ENCODE measurements at regions not wholly inside any gene's neighbourhood (a gene's known extent, or its start where the extent isn't known, plus 50 kb on each side); places are given as distances from the start of the nearest gene placed in this dataset.
A peak's percentile ranks its signal among the peaks of the same experiment; 100 is the strongest.

DNA sequence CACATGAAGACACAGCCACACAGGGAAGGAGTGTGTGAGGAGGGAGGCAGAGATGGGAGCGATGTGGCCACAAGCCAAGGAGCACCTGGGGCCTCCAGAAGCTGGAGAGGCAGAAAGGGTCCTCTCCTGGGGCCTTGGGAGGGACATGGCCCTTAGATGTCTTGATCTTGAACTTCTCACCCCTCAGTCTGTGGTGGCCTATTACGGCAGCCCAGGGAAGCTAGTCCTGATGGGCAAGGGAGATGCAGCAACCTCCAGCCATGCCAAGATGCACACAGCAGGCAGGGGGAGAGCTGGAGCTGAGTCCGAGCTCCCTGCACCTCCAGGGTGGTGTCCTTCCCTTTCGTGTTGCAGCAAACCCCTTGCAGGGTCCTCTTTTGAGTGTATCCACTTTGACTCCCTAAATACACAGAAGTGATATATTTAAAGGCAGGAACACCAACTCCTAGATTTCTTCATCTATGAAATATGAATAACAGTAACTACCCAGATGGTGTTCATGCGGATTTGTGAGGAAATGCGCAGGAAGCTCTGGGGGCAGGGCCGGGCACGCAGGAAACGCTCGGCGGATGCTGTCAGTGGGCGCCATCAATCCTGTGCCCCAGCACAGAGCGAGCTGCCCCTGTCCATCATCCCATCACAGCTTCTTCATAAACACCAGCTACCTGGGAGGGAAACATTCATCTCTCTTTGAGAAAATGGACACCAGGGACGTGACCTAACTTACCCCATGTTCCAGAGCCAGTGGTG lies 230.4 kb upstream of the MYT1L start:
- H3K4me1 ChIP-seq (replicated peaks in 1 of 2) = peaks cover 0 to 20% of the 10 kb centered on the region in 2 donors
- H3K27ac ChIP-seq = no peak overlapping the region
- no peak for ATAC-seq (replicated peaks in 6 of 8)
- in situ Hi-C loops (cut with MboI; ENCODE audit: low pct_unique_long_range_greater_than_20kb in 2 of 9, low sequenced_read_pairs in 9 of 9, unreplicated experiment in 9 of 9) = no loop called here
- H3K4me3 ChIP-seq = no peak overlapping the region
- WGBS, 10 experiments = 0 to 98% (median 76%) methylated on average over 1 to 9 of the region's 14 CpGs; no CpG with 5 or more reads in 3 of the 10 experiments

DNA sequence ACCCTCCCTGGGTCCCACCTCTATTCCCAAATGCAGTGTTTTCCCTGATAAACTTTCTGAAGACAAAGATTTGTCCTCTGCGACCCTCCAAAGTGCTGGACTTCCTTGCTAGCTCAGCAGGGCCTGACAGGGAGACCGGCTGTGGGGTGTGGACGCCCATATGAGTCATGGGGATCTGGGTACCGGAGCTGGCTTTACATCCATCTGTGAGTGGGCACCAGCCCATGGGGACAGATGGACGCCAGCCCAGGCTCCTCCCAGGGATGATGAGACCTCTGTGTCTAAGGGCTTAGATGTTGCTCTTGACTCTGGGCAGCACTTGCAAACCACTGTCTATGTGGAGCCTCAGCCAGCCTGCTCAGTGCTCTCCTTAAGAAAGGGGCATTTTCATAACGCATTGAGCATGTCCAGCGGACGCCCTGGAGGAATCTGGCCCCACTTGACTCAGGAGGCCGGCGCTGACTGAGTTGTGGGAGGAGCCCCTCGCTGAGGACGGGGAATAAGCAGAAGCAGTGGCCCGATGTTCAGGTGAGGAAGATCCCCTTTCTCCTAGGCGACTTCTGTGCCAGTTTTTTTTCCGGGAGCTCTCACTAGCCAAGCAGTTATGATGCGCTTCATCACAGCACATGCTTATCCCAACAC lies 229.4 kb upstream of the MYT1L start:
- 24 to 89% (median 83%) methylated on average over 1 to 12 of the region's 16 CpGs; no CpG with 5 or more reads in 5 of the 10 experiments for WGBS, 10 experiments

DNA sequence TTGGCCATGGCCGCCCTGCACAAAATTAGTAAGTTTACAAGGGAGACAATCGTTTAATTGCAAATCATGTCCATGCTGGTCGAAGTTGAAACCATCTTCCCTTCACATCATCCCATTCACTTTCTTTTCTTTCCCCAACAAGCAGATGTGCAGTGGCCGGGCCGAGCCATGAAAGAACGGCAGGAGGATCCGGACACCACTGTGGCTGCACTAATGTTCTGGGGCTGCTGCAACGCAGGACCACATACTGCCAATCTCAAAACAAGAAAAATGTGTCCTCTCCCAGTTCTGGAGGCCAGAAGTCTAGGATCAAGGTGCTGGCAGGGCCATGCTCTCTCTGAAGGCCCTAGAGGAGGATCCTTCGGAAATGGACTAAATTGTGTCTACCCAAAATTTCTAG lies 227.4 kb upstream of the MYT1L start:
- ATAC-seq (replicated peaks in 6 of 8) = no peak
- 6 to 89% (median 26%) methylated on average over 1 to 8 of the region's 9 CpGs; no CpG with 5 or more reads in 2 of the 10 experiments for WGBS, 10 experiments
- in situ Hi-C loops (cut with MboI; ENCODE audit: low pct_unique_long_range_greater_than_20kb in 2 of 9, low sequenced_read_pairs in 9 of 9, unreplicated experiment in 9 of 9) = no loop called here
- Histone ChIP-seq H3K4me1 (replicated peaks in 1 of 2) (peaks cover 0 to 8% of the 10 kb centered on the region in 2 donors), H3K4me3 (no peak overlapping the region), H3K27ac (no peak overlapping the region)

More for the DNA sequence above, 229.4 kb upstream of the MYT1L start:
- H3K4me1 ChIP-seq (replicated peaks in 1 of 2) = peaks cover 0 to 20% of the 10 kb centered on the region in 2 donors
- ATAC-seq (replicated peaks in 6 of 8) = peak in 1 of 8 experiments; percentile 12
- H3K4me3 ChIP-seq = no peak overlapping the region
- in situ Hi-C loops (cut with MboI; ENCODE audit: low pct_unique_long_range_greater_than_20kb in 2 of 9, low sequenced_read_pairs in 9 of 9, unreplicated experiment in 9 of 9) = no loop called here
- no peak overlapping the region for H3K27ac ChIP-seq

DNA sequence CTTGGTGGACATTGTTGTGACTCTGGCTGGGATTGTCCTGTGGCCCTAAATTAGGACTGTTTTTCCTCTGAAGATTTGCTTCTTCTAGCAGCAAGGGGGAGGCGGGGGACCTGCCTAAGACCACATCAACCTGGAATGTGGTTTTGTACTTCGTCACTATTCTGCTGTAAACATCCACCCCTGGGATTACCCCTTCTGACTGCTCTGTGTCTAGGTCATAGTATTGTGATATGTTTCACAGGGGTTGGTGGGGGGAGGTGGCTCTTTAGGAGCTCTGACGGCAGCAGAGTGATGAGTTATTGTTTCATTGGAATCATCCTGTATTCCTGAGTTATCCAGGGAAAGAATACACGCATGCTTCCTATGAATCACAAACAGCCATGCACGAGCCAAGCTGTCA lies 226.4 kb upstream of the MYT1L start:
- 0 to 79% (median 20%) methylated on average over 1 to 5 of the region's 5 CpGs; no CpG with 5 or more reads in 3 of the 10 experiments for WGBS, 10 experiments
- Histone ChIP-seq H3K4me1 (replicated peaks in 1 of 2) (peaks cover 0 to 8% of the 10 kb centered on the region in 2 donors), H3K27ac (peak overlapping the region in 1 of 2 donors; percentile 51), H3K4me3 (no peak overlapping the region)
- in situ Hi-C loops (cut with MboI; ENCODE audit: low pct_unique_long_range_greater_than_20kb in 2 of 9, low sequenced_read_pairs in 9 of 9, unreplicated experiment in 9 of 9) = no loop called here
- ATAC-seq (replicated peaks in 6 of 8) = peak in 5 of 8 experiments; percentile 95 to 98 (median 97)

DNA sequence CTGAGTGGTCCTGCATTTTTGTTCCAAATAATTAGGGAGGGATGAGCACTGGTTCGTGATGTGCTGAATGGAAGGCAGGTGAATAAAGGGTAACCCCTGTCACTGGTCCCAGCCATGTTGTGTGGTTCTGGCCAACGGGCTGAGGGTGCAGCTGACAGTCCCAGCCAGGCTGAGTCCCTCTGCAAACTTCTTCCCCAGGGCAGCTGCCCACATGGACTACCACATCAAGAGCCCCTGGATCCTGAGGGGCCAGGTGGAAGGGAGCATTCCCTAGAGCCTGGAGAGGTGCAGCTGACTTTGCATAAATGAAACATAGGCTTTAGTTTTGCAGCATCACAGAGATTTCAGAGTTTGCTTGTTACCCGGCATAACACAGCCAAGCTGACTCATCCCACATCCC lies 219.8 kb upstream of the MYT1L start:
- H3K4me3 ChIP-seq = no peak overlapping the region
- 0 to 100% (median 64%) methylated on average over 1 to 2 of the region's 3 CpGs; no CpG with 5 or more reads in 3 of the 10 experiments for WGBS, 10 experiments
- in situ Hi-C loops (cut with MboI; ENCODE audit: low pct_unique_long_range_greater_than_20kb in 2 of 9, low sequenced_read_pairs in 9 of 9, unreplicated experiment in 9 of 9) = no loop called here
- no peak for ATAC-seq (replicated peaks in 6 of 8)
- H3K4me1 ChIP-seq (replicated peaks in 1 of 2) = no peaks in the 10 kb centered on the region
- no peak overlapping the region for H3K27ac ChIP-seq

DNA sequence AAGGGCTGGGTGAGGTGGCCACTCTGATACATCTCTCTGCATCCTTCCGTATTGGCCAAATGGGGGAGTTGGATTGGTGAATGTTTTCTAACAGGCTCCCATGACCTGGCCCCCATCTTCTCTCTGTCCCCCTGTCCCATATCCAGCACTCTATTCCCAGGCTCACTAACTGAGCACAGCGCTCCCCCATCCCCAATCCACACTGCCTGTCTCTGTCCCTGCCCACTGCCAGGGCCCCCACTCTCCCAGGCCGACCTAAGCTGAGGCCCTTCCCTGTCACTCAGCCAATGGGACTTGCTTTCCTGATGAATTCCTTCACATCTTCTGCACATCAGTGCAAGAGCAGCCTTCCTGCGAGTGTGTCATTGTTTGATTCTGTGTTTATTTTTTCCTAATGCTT lies 216.8 kb upstream of the MYT1L start:
- Histone ChIP-seq H3K27ac (no peak overlapping the region), H3K4me3 (no peak overlapping the region), H3K4me1 (replicated peaks in 1 of 2) (peaks cover 12% of the 10 kb centered on the region in 2 donors)
- WGBS, 10 experiments = 0 to 100% (median 100%) methylated on average over 1 to 2 of the region's 4 CpGs; no CpG with 5 or more reads in 6 of the 10 experiments
- in situ Hi-C loops (cut with MboI; ENCODE audit: low pct_unique_long_range_greater_than_20kb in 2 of 9, low sequenced_read_pairs in 9 of 9, unreplicated experiment in 9 of 9) = no loop called here
- peak in 1 of 8 experiments; percentile 35 for ATAC-seq (replicated peaks in 6 of 8)

DNA sequence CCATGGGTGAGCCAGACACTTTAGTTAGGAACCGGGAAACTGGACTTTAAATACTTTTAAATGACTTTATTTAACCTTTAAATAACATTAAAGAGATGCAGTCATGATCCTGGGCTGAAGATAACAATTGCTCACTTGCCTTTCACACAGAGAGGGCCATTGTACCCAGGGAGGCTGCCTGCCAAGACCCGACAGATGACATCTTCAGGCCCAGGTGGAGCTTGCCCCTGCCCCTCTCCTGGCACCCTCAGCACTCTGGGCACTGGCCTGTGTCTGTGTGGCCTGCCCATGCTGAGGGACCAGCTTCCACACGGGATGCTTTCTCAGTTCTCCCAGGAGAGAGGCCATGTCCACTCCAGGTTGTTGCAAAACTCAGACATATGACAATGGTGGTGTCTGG lies 216.4 kb upstream of the MYT1L start:
- Histone ChIP-seq H3K4me3 (no peak overlapping the region), H3K27ac (no peak overlapping the region), H3K4me1 (replicated peaks in 1 of 2) (peaks cover 15 to 17% of the 10 kb centered on the region in 2 donors)
- no peak for ATAC-seq (replicated peaks in 6 of 8)
- WGBS, 10 experiments = 0 to 60% (median 27%) methylated on average over 1 to 2 of the region's 3 CpGs; no CpG with 5 or more reads in 4 of the 10 experiments
- in situ Hi-C loops (cut with MboI; ENCODE audit: low pct_unique_long_range_greater_than_20kb in 2 of 9, low sequenced_read_pairs in 9 of 9, unreplicated experiment in 9 of 9) = no loop called here

DNA sequence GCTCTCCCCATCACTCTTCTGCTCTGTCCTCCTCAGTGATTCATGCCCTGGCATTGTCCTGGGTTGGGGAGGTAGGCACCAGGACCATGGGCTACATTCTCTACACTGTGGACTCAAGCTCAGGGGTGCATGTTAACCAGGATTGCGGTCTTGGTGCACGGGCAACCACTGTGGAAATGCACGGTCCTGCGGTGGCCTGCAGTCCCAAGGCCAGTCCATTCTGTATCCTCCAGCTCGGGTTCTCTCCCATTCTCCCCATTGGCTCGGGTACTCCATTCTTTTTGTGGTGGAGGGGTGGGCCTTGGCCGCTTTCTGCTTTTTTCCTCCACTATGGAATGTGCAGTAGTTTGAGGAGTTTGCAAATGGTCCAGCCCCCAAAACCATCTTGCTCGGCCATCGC lies 215.0 kb upstream of the MYT1L start:
- H3K27ac ChIP-seq = no peak overlapping the region
- H3K4me3 ChIP-seq = no peak overlapping the region
- in situ Hi-C loops (cut with MboI; ENCODE audit: low pct_unique_long_range_greater_than_20kb in 2 of 9, low sequenced_read_pairs in 9 of 9, unreplicated experiment in 9 of 9) = no loop called here
- peaks cover 15 to 25% of the 10 kb centered on the region in 2 donors for H3K4me1 ChIP-seq (replicated peaks in 1 of 2)
- 35 to 100% (median 72%) methylated on average over 1 to 6 of the region's 9 CpGs; no CpG with 5 or more reads in 4 of the 10 experiments for WGBS, 10 experiments
- no peak for ATAC-seq (replicated peaks in 6 of 8)

DNA sequence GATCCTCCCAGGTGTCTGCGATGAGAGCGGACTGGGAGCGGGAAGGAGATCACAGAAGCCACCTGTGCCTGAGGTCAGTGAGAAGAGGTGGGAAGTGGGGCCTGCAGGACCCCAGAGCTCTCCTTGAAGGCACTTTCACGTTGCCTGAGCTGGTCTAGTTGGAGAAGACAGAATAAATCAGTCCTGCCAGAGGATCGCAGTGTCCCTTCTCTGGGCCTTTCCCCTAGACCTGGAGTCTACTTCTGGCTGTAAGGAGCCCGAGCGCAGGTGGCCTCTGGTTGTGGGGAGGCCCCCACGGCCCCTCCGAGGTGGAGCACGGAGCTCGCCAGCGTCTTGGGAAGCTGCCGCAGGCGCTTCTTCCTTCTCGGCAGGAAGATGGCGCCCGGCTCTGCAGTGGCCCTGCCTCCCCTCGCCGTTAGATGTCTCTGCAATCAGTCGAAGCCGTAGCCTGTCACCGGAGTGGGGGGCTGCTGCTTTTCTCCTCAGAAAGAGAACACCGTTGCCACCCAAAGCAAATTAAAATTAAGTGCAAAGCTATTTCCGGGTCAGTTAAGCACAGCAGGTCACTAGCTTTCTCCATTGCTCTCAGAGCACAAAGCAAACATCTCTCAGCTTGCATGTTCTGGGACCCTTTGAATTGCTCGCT lies 212.0 kb upstream of the MYT1L start:
- Histone ChIP-seq H3K4me3 (no peak overlapping the region), H3K4me1 (replicated peaks in 1 of 2) (peaks cover 15 to 30% of the 10 kb centered on the region in 2 donors), H3K27ac (peak overlapping the region; percentile 67 to 85)
- WGBS, 10 experiments = 0 to 60% (median 19%) methylated on average over 1 to 15 of the region's 25 CpGs; no CpG with 5 or more reads in 2 of the 10 experiments
- in situ Hi-C loops (cut with MboI; ENCODE audit: low pct_unique_long_range_greater_than_20kb in 2 of 9, low sequenced_read_pairs in 9 of 9, unreplicated experiment in 9 of 9) = no loop called here
- peak in 6 of 8 experiments; percentile 53 to 92 (median 92) for ATAC-seq (replicated peaks in 6 of 8)

DNA sequence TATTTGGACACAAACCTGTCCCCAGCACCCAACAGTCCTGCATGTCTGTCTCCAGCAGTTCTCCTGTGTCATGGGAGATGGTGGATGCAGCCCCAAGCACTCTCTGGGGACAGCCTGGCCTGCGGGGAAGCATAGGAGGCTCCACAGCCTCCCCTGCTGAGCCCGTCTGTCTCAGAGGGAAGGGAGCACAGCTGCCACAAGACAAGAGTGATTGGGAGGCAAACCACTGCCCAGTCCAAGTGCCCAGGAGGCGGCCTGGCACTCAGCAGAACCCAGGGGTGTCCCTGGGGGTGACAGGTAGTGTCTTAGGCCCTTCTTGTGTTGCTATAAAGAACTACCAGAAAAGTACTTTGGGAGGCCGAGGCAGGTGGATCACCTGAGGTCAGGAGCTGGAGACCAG lies 211.2 kb upstream of the MYT1L start:
- in situ Hi-C loops (cut with MboI; ENCODE audit: low pct_unique_long_range_greater_than_20kb in 2 of 9, low sequenced_read_pairs in 9 of 9, unreplicated experiment in 9 of 9) = no loop called here
- ATAC-seq (replicated peaks in 6 of 8) = no peak
- Histone ChIP-seq H3K27ac (no peak overlapping the region), H3K4me1 (replicated peaks in 1 of 2) (peaks cover 15 to 30% of the 10 kb centered on the region in 2 donors), H3K4me3 (no peak overlapping the region)
- WGBS, 10 experiments = 0 to 100% (median 100%) methylated on average over 1 to 2 of the region's 4 CpGs; no CpG with 5 or more reads in 7 of the 10 experiments

DNA sequence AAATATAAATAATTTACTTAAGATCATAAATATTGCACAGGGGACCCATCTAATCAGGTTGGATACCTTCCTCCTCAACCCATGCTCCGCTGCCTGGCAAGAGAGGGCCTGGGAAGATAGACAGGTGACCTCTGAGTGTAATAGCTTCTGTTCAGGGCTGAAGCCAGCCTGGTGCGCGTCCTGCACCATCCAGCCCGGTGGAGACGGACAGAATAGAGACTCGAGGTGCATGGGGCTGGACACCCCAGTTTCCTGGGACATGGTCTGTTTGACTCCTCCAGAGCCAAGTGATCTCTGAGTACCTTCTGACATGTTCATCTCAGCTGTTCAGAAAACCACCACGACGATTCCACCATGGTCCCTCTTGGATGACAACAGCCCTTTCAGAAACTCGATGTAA lies 209.3 kb upstream of the MYT1L start:
- Histone ChIP-seq H3K4me1 (replicated peaks in 1 of 2) (peaks cover 19 to 33% of the 10 kb centered on the region in 2 donors), H3K4me3 (no peak overlapping the region), H3K27ac (no peak overlapping the region)
- WGBS, 10 experiments = 0 to 94% (median 83%) methylated on average over 1 to 8 of the region's 9 CpGs; no CpG with 5 or more reads in 4 of the 10 experiments
- in situ Hi-C loops (cut with MboI; ENCODE audit: low pct_unique_long_range_greater_than_20kb in 2 of 9, low sequenced_read_pairs in 9 of 9, unreplicated experiment in 9 of 9) = no loop called here
- ATAC-seq (replicated peaks in 6 of 8) = no peak

DNA sequence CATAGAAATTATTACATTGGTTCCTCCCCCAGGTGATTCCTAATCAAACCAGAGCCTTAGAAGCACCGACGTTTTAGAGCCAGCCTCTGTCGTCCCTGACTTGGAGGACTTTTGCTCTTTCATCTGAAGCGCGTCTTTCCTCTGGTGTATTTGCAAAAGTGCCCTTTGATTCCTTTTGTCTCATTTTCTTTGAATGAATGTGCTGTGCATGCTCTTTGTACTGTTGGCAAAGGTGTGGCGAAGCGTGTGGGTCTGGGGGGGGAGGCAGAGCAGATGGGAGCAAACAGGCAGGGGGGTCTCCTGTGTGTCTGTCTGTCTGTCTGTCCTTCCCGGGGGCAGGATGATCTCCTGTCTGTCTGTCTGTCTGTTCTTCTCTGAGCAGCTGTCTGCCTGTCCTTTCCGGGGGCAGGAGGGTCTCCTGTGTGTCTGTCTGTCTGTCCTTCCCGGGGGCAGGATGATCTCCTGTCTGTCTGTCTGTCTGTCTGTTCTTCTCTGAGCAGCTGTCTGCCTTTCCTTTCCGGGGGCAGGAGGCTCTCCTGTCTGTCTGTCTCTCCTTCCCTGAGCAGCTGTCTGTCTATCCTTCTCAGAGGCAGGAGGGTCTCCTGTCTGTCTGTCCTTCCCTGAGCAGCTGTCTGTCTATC lies 205.5 kb upstream of the MYT1L start:
- Histone ChIP-seq H3K27ac (no peak overlapping the region), H3K4me1 (replicated peaks in 1 of 2) (peaks cover 7 to 13% of the 10 kb centered on the region in 2 donors), H3K4me3 (no peak overlapping the region)
- ATAC-seq (replicated peaks in 6 of 8) = no peak
- WGBS, 10 experiments = 8 to 85% (median 65%) methylated on average over 3 to 7 of the region's 11 CpGs; no CpG with 5 or more reads in 4 of the 10 experiments
- in situ Hi-C loops (cut with MboI; ENCODE audit: low pct_unique_long_range_greater_than_20kb in 2 of 9, low sequenced_read_pairs in 9 of 9, unreplicated experiment in 9 of 9) = no loop called here
